ENCODE measurements at regions not wholly inside any gene's neighbourhood (a gene's known extent, or its start where the extent isn't known, plus 50 kb on each side); places are given as distances from the start of the nearest gene placed in this dataset.

- no peak for DNase-seq
Measured at GRCh38 chr4:60173103-60173502, 1027.0 kb upstream of the ADGRL3 start.

GRCh38 chr4:60173718-60174117 lies 1026.4 kb upstream of the ADGRL3 start:
- DNase-seq: no peak

GRCh38 chr4:60175241-60175640 lies 1024.9 kb upstream of the ADGRL3 start:
- no peak for DNase-seq

GRCh38 chr4:60187428-60187827 lies 1012.7 kb upstream of the ADGRL3 start:
- DNase-seq: no peak

GRCh38 chr4:60189286-60189685 lies 1010.8 kb upstream of the ADGRL3 start:
- DNase-seq: no peak

- DNase-seq: no peak
Measured at GRCh38 chr4:60194214-60194613, 1005.9 kb upstream of the ADGRL3 start.

- DNase-seq: no peak
Measured at GRCh38 chr4:60195256-60195655, 1004.9 kb upstream of the ADGRL3 start.

GRCh38 chr4:60201052-60201673 lies 999.0 kb upstream of the ADGRL3 start:
- DNase-seq: peak; percentile 57

GRCh38 chr4:60209588-60209987 lies 990.5 kb upstream of the ADGRL3 start:
- DNase-seq: no peak

GRCh38 chr4:60215906-60216305 lies 984.2 kb upstream of the ADGRL3 start:
- DNase-seq: no peak

- no peak for DNase-seq
Measured at GRCh38 chr4:60216752-60217151, 983.4 kb upstream of the ADGRL3 start.

GRCh38 chr4:60221866-60222265 lies 978.3 kb upstream of the ADGRL3 start:
- DNase-seq: no peak

- DNase-seq: no peak
Measured at GRCh38 chr4:60223208-60223923, 976.8 kb upstream of the ADGRL3 start.

- peak; percentile 55 for DNase-seq
Measured at GRCh38 chr4:60241866-60242265, 958.3 kb upstream of the ADGRL3 start.

- no peak for DNase-seq
Measured at GRCh38 chr4:60249784-60250183, 950.3 kb upstream of the ADGRL3 start.

GRCh38 chr4:60250657-60251056 lies 949.5 kb upstream of the ADGRL3 start:
- no peak for DNase-seq

GRCh38 chr4:60259781-60260180 lies 940.3 kb upstream of the ADGRL3 start:
- no peak for DNase-seq

GRCh38 chr4:60266505-60266904 lies 933.6 kb upstream of the ADGRL3 start:
- no peak for DNase-seq

- DNase-seq: no peak
Measured at GRCh38 chr4:60296386-60296785, 903.7 kb upstream of the ADGRL3 start.

- no peak for DNase-seq
Measured at GRCh38 chr4:60313611-60314178, 886.4 kb upstream of the ADGRL3 start.

- no peak for DNase-seq
Measured at GRCh38 chr4:60314416-60314815, 885.7 kb upstream of the ADGRL3 start.

- no peak for DNase-seq
Measured at GRCh38 chr4:60315586-60315985, 884.5 kb upstream of the ADGRL3 start.

- no peak for DNase-seq
Measured at GRCh38 chr4:60326735-60327134, 873.4 kb upstream of the ADGRL3 start.

- no peak for DNase-seq
Measured at GRCh38 chr4:60327651-60328050, 872.5 kb upstream of the ADGRL3 start.

All from renal pelvis (tissue), 1 donor.